Iris pigment epithelial cell (primary cell): ENCODE measurements at regions not wholly inside any gene's neighbourhood (a gene's known extent, or its start where the extent isn't known, plus 50 kb on each side); places are given as distances from the start of the nearest gene placed in this dataset.
"Not testable (repeated sequence)": the region's sequence is repeated elsewhere in the genome, so short reads cannot be mapped to it uniquely, and the experiment has no call there.

Experiments used
- DNase-seq: peaks from one replicate; pipeline ENCODE4 v3.0.0-alpha.2; 2011; ENCODE audit warnings: low read depth

DNA sequence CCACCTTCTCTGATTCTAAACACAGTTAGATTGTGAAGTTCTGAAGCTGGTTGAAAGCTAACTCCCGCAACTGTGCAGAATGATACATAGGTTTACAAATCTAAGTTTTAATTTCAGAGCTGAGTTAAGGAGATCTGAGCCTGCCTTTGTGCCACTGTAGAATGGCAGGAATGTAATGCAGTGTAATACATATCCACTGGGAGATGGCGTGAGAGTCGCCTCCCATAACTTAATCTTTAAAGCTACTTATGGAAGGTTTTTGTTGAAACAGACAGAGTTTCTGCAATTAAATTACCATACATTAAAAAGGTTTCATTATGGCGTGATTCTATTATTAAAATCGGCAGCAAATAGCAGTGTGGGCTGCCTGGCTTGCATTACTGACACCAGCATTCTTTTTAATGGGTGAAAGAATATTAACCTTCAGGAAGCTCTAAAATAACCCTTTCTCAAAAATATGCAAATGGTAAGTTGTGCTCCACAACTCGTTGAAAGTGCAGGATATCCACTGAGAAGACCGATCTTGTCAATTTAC is 257.4 kb downstream of the OLFM4 start:
- no peak for DNase-seq

- DNase-seq, result no peak
These were observed 269.8 kb downstream of the OLFM4 start for GRCh38 chr13:53298396-53298795.

DNA sequence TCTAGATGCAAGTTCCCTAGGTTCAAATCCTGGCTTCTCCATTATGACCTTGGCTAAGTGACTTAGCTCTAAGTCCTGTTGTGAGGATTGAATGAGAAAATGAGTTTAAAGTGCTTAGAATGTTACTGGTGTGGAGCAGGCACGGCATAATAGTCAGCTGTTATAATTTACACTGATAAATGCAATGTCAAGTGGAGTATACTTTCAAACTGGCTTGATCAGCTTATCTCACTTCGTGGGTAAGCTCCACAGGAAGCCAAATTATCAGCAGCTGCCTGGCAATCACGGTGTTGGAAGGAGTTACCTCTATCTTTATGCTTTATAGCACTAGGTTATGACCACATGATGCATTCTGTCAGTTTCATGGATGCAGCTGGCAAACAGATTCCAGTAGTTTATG is 272.8 kb downstream of the OLFM4 start:
- DNase-seq, result no peak

DNA sequence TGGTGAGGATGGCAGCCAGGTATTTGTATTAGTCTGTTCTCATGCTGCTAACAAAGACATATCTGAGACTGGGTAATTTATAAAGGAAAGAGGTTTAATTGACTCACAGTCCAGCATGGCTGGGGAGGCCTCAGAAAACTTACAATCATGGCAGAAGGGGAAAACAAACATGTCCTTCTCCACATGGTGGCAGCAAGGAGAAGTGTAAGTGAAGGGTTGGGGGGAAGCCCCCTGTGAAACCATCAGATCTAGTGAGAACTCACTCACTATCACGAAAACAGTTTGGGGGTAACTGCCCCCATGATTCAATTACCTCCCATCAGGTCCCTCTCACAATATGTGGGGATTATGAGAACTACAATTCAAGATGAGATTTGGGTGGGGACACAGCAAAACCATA is 276.8 kb downstream of the OLFM4 start:
- DNase-seq, result not testable (repeated sequence)

DNA sequence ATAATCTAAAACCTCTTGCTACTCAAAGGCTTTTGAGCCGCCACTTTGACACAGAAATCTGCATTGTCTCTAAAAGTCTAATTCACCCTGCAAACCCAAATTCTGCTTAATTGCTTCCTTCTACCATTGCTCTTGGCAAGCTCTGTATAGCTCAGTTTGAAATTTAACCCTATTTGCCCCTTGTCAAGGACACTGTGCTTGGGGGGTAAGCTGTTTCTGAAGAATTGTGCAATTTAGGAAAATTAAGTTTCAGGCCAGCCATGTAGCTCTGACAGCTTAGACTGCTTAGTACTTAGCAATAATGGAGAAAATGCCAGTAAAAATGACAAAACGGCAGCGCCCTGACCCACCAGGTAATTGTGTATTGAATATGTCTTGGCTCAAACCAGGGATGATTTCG is 282.2 kb downstream of the OLFM4 start:
- DNase-seq, result no peak

DNA sequence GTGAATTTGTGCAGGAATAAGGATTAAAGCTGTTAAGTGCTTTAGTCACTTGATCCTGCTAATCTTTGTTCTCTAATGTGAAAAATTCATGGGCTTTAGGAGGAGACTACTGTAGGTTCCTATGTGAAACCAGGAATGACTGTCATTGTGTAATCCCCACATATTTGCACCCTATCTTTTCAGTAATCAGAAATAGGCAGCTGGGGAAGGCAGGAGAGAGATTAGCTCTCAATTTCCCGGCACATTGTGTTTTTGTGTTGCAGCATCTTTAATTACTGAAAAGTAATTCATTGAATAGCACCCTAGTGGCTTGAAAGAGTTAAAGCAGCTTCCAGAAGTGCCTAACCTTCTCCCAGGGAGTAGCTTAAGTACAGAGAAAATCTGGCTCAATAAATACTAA is 282.9 kb downstream of the OLFM4 start:
- DNase-seq, result no peak

DNA sequence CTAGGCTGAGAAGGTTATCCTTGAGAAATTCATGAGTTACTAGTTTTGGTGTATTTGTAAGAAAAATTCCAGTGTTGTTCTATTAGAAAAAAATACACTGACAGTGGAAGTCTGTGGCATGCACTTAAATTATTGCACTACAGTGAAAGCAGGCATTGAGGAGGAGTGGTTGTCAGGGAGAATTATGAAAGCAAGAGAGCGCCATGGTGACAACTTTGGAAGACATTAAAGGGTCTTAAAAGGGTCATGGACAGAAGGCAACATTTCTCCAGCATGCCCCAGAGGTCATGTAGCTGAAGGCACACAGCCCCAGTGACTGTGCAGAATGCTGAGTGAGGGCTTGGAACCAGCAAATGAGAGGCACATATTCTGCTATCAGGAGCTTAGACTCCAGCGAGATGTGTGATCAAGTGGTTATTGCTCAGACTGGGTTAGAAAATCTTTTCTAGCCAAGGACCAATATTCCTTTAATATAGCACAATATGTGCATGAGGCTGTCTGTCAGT is 292.7 kb downstream of the OLFM4 start:
- DNase-seq, result no peak

DNA sequence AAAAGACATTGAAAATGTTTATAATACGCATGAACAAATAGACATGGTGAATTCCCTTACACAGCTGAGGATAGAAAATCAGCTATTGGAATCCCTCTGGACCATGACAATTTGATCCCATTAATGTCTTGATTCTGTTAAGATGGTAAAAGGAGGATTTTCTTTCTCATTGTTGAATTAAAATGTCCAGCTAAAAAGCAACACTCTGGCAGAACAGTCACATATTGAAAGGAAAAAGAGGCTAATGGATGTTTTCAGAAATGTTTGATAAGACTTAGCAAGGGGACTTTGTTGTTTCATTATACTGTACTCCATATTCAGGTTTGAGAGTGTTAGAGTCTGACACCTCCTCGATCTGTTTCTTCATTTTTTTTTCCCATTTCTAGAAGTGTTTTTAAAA is 296.0 kb downstream of the OLFM4 start:
- DNase-seq, result no peak

DNA sequence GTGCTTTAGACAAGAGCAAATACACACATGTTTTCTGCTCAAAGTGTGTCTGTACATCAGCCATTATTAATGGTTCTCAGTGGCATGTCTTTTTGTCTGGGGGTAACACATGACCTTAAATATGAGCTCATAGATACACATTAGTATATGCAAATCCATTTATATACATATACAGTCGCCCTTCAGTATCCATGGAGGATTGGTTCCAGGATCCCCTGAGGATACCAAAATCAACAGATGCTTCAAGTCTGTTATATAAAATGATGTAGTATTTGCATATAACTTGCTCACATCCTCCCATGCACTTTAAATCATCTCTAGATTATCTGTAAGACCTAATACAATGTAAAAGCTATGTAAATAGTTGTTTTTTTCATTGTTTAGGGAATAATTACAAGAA is 298.1 kb downstream of the OLFM4 start:
- no peak for DNase-seq

- no peak for DNase-seq
These were observed 299.2 kb downstream of the OLFM4 start for GRCh38 chr13:53327680-53328315.

DNA sequence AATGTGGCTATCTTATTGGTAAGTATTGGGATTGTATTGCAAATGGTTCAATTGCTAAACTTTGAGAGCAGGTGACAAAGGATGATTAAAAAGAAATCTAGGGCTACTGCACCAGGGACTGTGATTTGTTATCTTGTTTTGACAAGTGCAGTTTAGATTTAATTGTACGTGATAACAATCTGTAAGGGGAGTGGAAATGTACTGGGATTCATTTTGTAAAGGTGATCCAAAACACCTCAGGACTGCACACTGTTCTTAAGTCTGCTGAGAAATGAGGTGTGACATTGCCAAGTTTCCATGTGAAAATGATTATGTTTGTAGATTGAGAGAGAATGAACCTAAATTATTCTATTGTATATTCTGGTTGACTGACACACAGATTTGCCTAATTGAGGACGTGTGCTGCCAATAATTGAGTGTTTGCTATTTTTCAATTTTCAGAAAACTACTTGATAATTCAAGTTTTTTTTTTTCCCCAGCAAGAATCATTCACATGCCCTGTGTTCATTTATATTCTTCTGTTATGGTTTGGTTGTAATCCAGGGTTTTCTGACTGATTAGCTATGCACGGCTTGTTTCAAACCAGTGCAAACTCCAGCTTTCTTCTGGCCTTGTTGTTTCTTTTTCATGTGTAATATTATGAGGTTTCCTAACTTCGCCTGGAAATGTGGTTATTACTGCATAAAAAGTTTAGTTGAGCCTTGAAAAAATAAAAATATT is 308.0 kb downstream of the OLFM4 start:
- no peak for DNase-seq

DNA sequence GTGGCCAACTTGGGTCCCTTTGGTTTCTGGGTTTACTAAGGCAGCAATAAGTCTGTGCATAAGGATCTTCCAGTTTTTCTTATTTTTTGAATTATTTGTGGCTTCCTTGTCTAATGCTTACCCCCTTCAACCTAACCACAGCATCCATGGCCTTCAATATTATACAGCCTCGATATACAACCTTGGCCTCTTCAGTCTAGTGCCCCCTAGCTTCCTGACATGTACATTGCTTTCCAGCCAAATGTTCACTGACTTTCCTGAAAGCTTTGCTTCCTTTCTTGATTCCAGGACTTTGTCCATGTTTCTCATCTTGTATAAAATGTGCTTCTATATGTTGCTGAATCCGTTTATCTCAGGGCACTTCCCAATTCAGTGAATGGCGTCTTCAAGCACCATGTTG is 310.1 kb downstream of the OLFM4 start:
- no peak for DNase-seq

DNA sequence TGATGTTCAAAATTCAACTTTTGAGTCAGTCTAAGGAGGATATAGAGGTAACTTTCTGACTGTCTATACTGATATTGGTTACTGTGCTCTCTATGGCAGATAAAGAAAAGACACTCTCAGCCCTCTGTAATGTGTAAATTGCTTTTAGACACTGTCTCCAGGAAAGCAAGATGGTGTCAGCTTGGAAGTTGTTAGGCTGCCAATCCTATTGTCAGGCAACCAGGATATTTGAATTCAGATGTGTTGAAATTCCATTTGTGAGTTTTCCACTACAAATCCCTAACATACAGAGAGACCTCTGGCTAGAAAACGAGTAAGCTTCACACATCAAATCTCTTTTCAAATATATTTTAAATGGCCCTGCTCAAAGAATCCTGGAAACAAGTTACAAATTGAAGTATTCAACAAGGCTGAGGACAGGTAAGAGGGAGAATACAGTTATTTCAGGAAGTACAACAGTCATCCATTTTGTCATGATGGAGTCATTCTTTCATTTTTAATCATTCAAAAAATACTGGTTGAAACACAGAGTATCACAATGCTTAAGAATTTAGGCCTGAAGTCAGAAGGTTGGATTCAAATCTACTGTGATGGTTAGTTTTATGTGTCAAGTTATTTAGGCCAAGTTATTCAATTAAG is 312.0 kb downstream of the OLFM4 start:
- DNase-seq, result no peak

GRCh38 chr13:53341144-53341510 is 312.5 kb downstream of the OLFM4 start:
- DNase-seq, result no peak

GRCh38 chr13:53342623-53343360 is 314.2 kb downstream of the OLFM4 start:
- no peak for DNase-seq

GRCh38 chr13:53343361-53343744 is 314.7 kb downstream of the OLFM4 start:
- no peak for DNase-seq

- DNase-seq, result no peak
These were observed 322.4 kb downstream of the OLFM4 start for GRCh38 chr13:53351021-53351420.

- DNase-seq, result no peak
These were observed 329.0 kb downstream of the OLFM4 start for GRCh38 chr13:53357582-53357981.

DNA sequence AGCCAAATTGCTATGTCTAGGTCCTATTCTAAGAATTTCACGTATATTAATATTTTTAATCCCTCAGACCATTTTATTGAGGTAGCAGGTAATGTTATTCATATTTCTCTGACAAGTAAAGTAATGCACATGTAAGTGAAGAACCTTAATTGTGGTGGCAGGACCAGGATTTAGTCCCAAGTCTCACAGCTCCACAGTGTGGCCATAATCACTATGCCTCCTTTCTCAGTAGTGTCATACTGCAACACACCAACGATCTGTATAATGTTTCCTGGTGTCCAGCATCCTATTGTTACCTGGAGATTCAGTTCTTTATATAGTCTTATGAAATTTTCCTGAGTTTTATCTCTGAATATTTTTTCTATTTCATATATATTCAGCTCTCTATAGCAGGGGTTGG is 340.3 kb downstream of the OLFM4 start:
- no peak for DNase-seq

DNA sequence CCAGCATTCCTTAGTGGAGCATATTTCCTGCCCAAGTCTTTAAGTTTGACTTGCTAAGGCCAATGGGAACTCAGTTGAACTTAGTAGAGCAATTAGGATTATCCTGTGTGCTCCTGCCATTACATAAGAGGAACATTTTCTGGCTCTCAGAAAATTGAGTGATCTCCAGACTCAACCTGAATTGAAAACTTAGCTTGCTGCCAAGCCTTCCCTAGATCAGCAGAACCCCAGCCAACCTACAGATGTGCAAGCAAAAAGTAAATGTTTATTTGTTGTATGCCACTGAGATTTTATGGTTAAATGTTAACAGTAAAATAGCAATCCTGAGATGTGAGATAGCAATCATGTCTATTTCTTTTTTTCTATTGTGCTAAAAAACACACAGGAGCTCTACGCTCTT is 350.9 kb downstream of the OLFM4 start:
- no peak for DNase-seq

GRCh38 chr13:53382008-53382407 is 353.4 kb downstream of the OLFM4 start:
- DNase-seq, result no peak

- no peak for DNase-seq
These were observed 369.4 kb downstream of the OLFM4 start for GRCh38 chr13:53398051-53398450.
